Neural progenitor cell (in vitro differentiated cells): ENCODE measurements at regions not wholly inside any gene's neighbourhood (a gene's known extent, or its start where the extent isn't known, plus 50 kb on each side); places are given as distances from the start of the nearest gene placed in this dataset.
"Not testable (repeated sequence)": the region's sequence is repeated elsewhere in the genome, so short reads cannot be mapped to it uniquely, and the experiment has no call there.

Source experiments
- DNase-seq: peaks from one replicate; pipeline ENCODE4 v3.0.0-alpha.2; 2016; ENCODE audit warnings: low spot score
- H2AFZ ChIP-seq: fragments of 200-600 bp; sonication (generic); replicated peaks from 2 replicates; pipeline ENCODE4 v1.6.1; 2016; ENCODE audit warnings: antibody characterized with exemption
- H3F3A ChIP-seq: fragments of 200-600 bp; sonication (generic); 2 replicates; pipeline ENCODE4 v1.6.1; 2016; ENCODE audit warnings: antibody characterized with exemption, low read depth
- H3K27ac ChIP-seq: fragments of 200-600 bp; sonication (generic); 2 replicates; pipeline ENCODE4 v1.5.1; 2016; ENCODE audit warnings: mild to moderate bottlenecking
- H3K27me3 ChIP-seq: fragments of 200-600 bp; sonication (generic); 2 replicates; pipeline ENCODE4 v1.6.1; 2016; ENCODE audit warnings: mild to moderate bottlenecking, moderate library complexity
- H3K36me3 ChIP-seq: fragments of 200-600 bp; sonication (generic); 2 replicates; pipeline ENCODE4 v1.5.1; 2016
- H3K4me1 ChIP-seq: fragments of 200-600 bp; sonication (generic); 2 replicates; pipeline ENCODE4 v1.6.1; 2016; ENCODE audit warnings: mixed run types
- H3K4me2 ChIP-seq: fragments of 200-600 bp; sonication (generic); 2 replicates; pipeline ENCODE4 v1.6.1; 2016
- H3K4me3 ChIP-seq: fragments of 200-600 bp; sonication (generic); 2 replicates; pipeline ENCODE4 v1.5.1; 2016
- H3K79me2 ChIP-seq: fragments of 200-600 bp; sonication (generic); 2 replicates; pipeline ENCODE4 v1.6.1; 2016; ENCODE audit warnings: low read depth
- H3K9ac ChIP-seq: fragments of 200-600 bp; sonication (generic); 2 replicates; pipeline ENCODE4 v1.6.1; 2016
- H3K9me3 ChIP-seq: fragments of 200-600 bp; sonication (generic); 2 replicates; pipeline ENCODE4 v1.5.1; 2016; ENCODE audit warnings: low read depth
- H4K20me1 ChIP-seq: fragments of 200-600 bp; sonication (generic); 2 replicates; pipeline ENCODE4 v1.6.1; 2016; ENCODE audit warnings: low read depth
- H3K27ac Mint-ChIP-seq: 3 replicates; pipeline ENCODE4 v1.8.0; 2021; ENCODE audit warnings: mixed read lengths
- H3K27me3 Mint-ChIP-seq: 2 replicates; pipeline ENCODE4 v1.8.0; 2022; ENCODE audit warnings: low read depth, mild to moderate bottlenecking, inconsistent platforms, moderate library complexity, mixed read lengths; ENCODE audit not compliant: insufficient read depth
- H3K36me3 Mint-ChIP-seq: 3 replicates; pipeline ENCODE4 v1.8.0; 2021; ENCODE audit warnings: mixed read lengths
- H3K4me1 Mint-ChIP-seq: 3 replicates; pipeline ENCODE4 v1.8.0; 2021; ENCODE audit warnings: mixed read lengths
- H3K4me3 Mint-ChIP-seq: 3 replicates; pipeline ENCODE4 v1.8.0; 2021; ENCODE audit warnings: mild to moderate bottlenecking, moderate library complexity, mixed read lengths
- H3K9me3 Mint-ChIP-seq: 3 replicates; pipeline ENCODE4 v1.8.0; 2020; ENCODE audit warnings: mixed read lengths
- CTCF ChIP-seq: fragments of 200-600 bp; sonication (generic); IDR thresholded peaks from 2 replicates; pipeline ENCODE4 v1.5.1; 2017; ENCODE audit warnings: antibody characterized with exemption, mild to moderate bottlenecking
- EZH2 ChIP-seq: fragments of 200-600 bp; sonication (generic); IDR thresholded peaks from 2 replicates; pipeline ENCODE4 v1.6.1; 2017; ENCODE audit warnings: antibody characterized with exemption, mild to moderate bottlenecking, moderate library complexity
- EZH2phosphoT487 ChIP-seq: fragments of 200-600 bp; sonication (generic); IDR thresholded peaks from 2 replicates; pipeline ENCODE4 v1.6.1; 2017; ENCODE audit warnings: antibody characterized with exemption

GRCh38 chr12:72179841-72180240, 92.3 kb upstream of the TRHDE start:
- Mint-ChIP-seq H3K27ac (no peak overlapping the region), H3K9me3 (no peaks in the 10 kb centered on the region), H3K4me1 (no peaks in the 10 kb centered on the region), H3K36me3 (no peaks in the 10 kb centered on the region), H3K4me3 (no peak overlapping the region), H3K27me3 (no peaks in the 10 kb centered on the region)
- Histone ChIP-seq H3K27ac (no peak overlapping the region), H3K4me1 (no peaks in the 10 kb centered on the region), H3K79me2 (no peaks in the 10 kb centered on the region), H3F3A (no peaks in the 10 kb centered on the region), H3K36me3 (no peaks in the 10 kb centered on the region), H3K4me3 (no peak overlapping the region), H3K9ac (no peak overlapping the region), H2AFZ (no peak overlapping the region), H4K20me1 (no peaks in the 10 kb centered on the region), H3K9me3 (no peaks in the 10 kb centered on the region), H3K4me2 (no peak overlapping the region), H3K27me3 (no peaks in the 10 kb centered on the region)
- no peak for DNase-seq
- TF ChIP-seq CTCF (no peak), EZH2phosphoT487 (no peak), EZH2 (no peak)

GRCh38 chr12:72184971-72185533, 87.1 kb upstream of the TRHDE start:
- H3K4me1 ChIP-seq, H3K36me3 ChIP-seq, H2AFZ ChIP-seq, H4K20me1 ChIP-seq, H3K27ac ChIP-seq, H3K36me3 Mint-ChIP-seq, H3K4me3 ChIP-seq, H3K9ac ChIP-seq, H3K79me2 ChIP-seq, H3K4me3 Mint-ChIP-seq, H3K27me3 Mint-ChIP-seq, H3K9me3 ChIP-seq, H3K4me2 ChIP-seq, H3K4me1 Mint-ChIP-seq, H3K9me3 Mint-ChIP-seq, H3K27ac Mint-ChIP-seq, H3K27me3 ChIP-seq, H3F3A ChIP-seq, DNase-seq: not testable (repeated sequence)

GRCh38 chr12:72189266-72189665, 82.9 kb upstream of the TRHDE start:
- Mint-ChIP-seq H3K27ac (no peak overlapping the region), H3K9me3 (no peaks in the 10 kb centered on the region), H3K4me3 (no peak overlapping the region), H3K36me3 (no peaks in the 10 kb centered on the region), H3K4me1 (no peaks in the 10 kb centered on the region), H3K27me3 (no peaks in the 10 kb centered on the region)
- H3K4me2 ChIP-seq = no peak overlapping the region
- TF ChIP-seq EZH2 (no peak), EZH2phosphoT487 (no peak), CTCF (no peak)
- no peaks in the 10 kb centered on the region for H3F3A ChIP-seq
- no peaks in the 10 kb centered on the region for H3K27me3 ChIP-seq
- DNase-seq = no peak
- H4K20me1 ChIP-seq = no peaks in the 10 kb centered on the region
- no peaks in the 10 kb centered on the region for H3K79me2 ChIP-seq
- no peak overlapping the region for H3K27ac ChIP-seq
- H2AFZ ChIP-seq = no peak overlapping the region
- no peaks in the 10 kb centered on the region for H3K36me3 ChIP-seq
- no peak overlapping the region for H3K4me3 ChIP-seq
- no peak overlapping the region for H3K9ac ChIP-seq
- H3K9me3 ChIP-seq = no peaks in the 10 kb centered on the region
- no peaks in the 10 kb centered on the region for H3K4me1 ChIP-seq

GRCh38 chr12:72191761-72192160, 80.4 kb upstream of the TRHDE start:
- Mint-ChIP-seq H3K9me3 (no peaks in the 10 kb centered on the region), H3K4me1 (no peaks in the 10 kb centered on the region), H3K27ac (no peak overlapping the region), H3K4me3 (no peak overlapping the region), H3K27me3 (no peaks in the 10 kb centered on the region), H3K36me3 (no peaks in the 10 kb centered on the region)
- DNase-seq = no peak
- Histone ChIP-seq H3K4me2 (no peak overlapping the region), H3K27ac (no peak overlapping the region), H3K4me1 (no peaks in the 10 kb centered on the region), H3F3A (no peaks in the 10 kb centered on the region), H3K9me3 (no peaks in the 10 kb centered on the region), H3K9ac (no peak overlapping the region), H2AFZ (no peak overlapping the region), H3K79me2 (no peaks in the 10 kb centered on the region), H4K20me1 (no peaks in the 10 kb centered on the region), H3K36me3 (no peaks in the 10 kb centered on the region), H3K4me3 (no peak overlapping the region), H3K27me3 (no peaks in the 10 kb centered on the region)
- TF ChIP-seq EZH2 (no peak), CTCF (no peak), EZH2phosphoT487 (no peak)
